ENCODE measurements at regions not wholly inside any gene's neighbourhood (a gene's known extent, or its start where the extent isn't known, plus 50 kb on each side); places are given as distances from the start of the nearest gene placed in this dataset.

DNA sequence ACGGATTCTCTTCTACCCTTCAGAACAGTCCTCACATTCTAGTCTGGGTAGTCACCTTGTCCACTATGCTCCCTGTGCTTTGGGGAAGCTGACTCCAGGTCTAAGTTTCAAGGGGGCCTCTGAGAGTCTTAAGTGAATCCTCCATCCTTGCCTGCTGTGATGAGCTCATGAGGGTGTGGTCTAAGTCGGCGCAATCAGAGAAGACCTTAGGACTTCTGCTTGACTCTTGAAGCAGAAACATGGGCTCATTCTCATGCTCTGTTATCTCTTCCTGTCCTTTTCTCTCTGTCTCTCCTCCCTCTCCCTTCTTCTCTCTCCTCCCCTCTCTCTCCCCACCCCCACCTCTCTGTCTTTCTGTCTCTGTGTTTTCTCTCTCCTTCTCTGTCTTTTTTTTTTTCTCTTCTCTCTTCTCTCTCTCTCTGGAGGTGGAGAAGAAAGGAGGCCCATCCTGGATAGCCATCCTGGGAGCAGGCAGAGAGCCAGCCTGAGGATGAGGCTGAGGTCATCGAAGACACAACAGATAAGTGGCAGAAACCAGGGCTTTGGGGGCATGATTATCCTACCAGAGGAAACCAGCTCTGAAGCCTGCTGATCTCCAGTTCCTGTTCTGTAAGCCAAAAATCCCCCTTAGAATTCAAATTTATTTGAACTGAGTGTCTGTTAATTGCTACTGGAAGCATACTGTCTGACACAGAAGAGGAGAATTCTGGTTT is 245.6 kb downstream of the SIPA1L2 start:
- no peaks in the 10 kb centered on the region for H3K4me1 Mint-ChIP-seq
- DNase-seq = no peak
- H3K9me3 Mint-ChIP-seq = no peaks in the 10 kb centered on the region
- WGBS, 2 experiments (ENCODE audit: insufficient coverage in 1 of 2, insufficient read length in 1 of 2) = 93 to 100% methylated on average over 3 to 4 of the region's 4 CpGs
- Histone ChIP-seq H3K27me3 (ENCODE audit: control insufficient read depth, insufficient read depth, low read length, poor library complexity, severe bottlenecking) (no peaks in the 10 kb centered on the region), H3K4me1 (ENCODE audit: control insufficient read depth, insufficient read depth, low read length) (no peaks in the 10 kb centered on the region), H3K4me3 (ENCODE audit: low read length) (no peak overlapping the region), H3K9me3 (ENCODE audit: control insufficient read depth, low read length) (no peaks in the 10 kb centered on the region), H3K27ac (ENCODE audit: low read depth, low read length) (no peak overlapping the region), H3K9ac (ENCODE audit: extremely low read depth, low read length, poor library complexity, severe bottlenecking) (no peak overlapping the region), H3K36me3 (ENCODE audit: control insufficient read depth, insufficient read depth, low read length) (no peaks in the 10 kb centered on the region)
- H3K27ac Mint-ChIP-seq = no peak overlapping the region
- H3K27me3 Mint-ChIP-seq (ENCODE audit: insufficient read depth) = peaks cover 11% of the 10 kb centered on the region
- no peaks in the 10 kb centered on the region for H3K36me3 Mint-ChIP-seq (ENCODE audit: low read depth)
- no peak overlapping the region for H3K4me3 Mint-ChIP-seq
- TF ChIP-seq, protein P1, sequence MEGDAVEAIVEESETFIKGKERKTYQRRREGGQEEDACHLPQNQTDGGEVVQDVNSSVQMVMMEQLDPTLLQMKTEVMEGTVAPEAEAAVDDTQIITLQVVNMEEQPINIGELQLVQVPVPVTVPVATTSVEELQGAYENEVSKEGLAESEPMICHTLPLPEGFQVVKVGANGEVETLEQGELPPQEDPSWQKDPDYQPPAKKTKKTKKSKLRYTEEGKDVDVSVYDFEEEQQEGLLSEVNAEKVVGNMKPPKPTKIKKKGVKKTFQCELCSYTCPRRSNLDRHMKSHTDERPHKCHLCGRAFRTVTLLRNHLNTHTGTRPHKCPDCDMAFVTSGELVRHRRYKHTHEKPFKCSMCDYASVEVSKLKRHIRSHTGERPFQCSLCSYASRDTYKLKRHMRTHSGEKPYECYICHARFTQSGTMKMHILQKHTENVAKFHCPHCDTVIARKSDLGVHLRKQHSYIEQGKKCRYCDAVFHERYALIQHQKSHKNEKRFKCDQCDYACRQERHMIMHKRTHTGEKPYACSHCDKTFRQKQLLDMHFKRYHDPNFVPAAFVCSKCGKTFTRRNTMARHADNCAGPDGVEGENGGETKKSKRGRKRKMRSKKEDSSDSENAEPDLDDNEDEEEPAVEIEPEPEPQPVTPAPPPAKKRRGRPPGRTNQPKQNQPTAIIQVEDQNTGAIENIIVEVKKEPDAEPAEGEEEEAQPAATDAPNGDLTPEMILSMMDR (conservative IDR thresholded peaks at IDR 0.05) = no peak

- no peaks in the 10 kb centered on the region for H3K27me3 ChIP-seq (ENCODE audit: control insufficient read depth, insufficient read depth, low read length, poor library complexity, severe bottlenecking)
- H3K4me1 ChIP-seq (ENCODE audit: control insufficient read depth, insufficient read depth, low read length) = no peaks in the 10 kb centered on the region
- H3K36me3 ChIP-seq (ENCODE audit: control insufficient read depth, insufficient read depth, low read length) = no peaks in the 10 kb centered on the region
- Mint-ChIP-seq H3K27ac (no peak overlapping the region), H3K4me1 (peaks cover 3% of the 10 kb centered on the region), H3K4me3 (no peak overlapping the region), H3K36me3 (ENCODE audit: low read depth) (no peaks in the 10 kb centered on the region), H3K27me3 (ENCODE audit: insufficient read depth) (peaks cover 11% of the 10 kb centered on the region), H3K9me3 (no peaks in the 10 kb centered on the region)
- no peak overlapping the region for H3K4me3 ChIP-seq (ENCODE audit: low read length)
- TF ChIP-seq, protein P1 (conservative IDR thresholded peaks at IDR 0.05) = no peak
- H3K9me3 ChIP-seq (ENCODE audit: control insufficient read depth, low read length) = no peaks in the 10 kb centered on the region
- no peak overlapping the region for H3K27ac ChIP-seq (ENCODE audit: low read depth, low read length)
- H3K9ac ChIP-seq (ENCODE audit: extremely low read depth, low read length, poor library complexity, severe bottlenecking) = no peak overlapping the region
- DNase-seq = no peak
- 92 to 98% methylated on average over 8 to 13 of the region's 13 CpGs for WGBS, 2 experiments (ENCODE audit: insufficient coverage in 1 of 2, insufficient read length in 1 of 2)
Observed at GRCh38 chr1:232383455-232384123, 246.3 kb downstream of the SIPA1L2 start.

GRCh38 chr1:232382671-232383070 is 247.3 kb downstream of the SIPA1L2 start:
- no peaks in the 10 kb centered on the region for H3K9me3 ChIP-seq (ENCODE audit: control insufficient read depth, low read length)
- WGBS, 2 experiments (ENCODE audit: insufficient coverage in 1 of 2, insufficient read length in 1 of 2) = 93 to 100% methylated on average over 1 to 4 of the region's 4 CpGs
- peaks cover 8% of the 10 kb centered on the region for H3K4me1 Mint-ChIP-seq
- no peak overlapping the region for H3K27ac ChIP-seq (ENCODE audit: low read depth, low read length)
- TF ChIP-seq, protein P1 (conservative IDR thresholded peaks at IDR 0.05) = no peak
- no peaks in the 10 kb centered on the region for H3K36me3 Mint-ChIP-seq (ENCODE audit: low read depth)
- no peak overlapping the region for H3K9ac ChIP-seq (ENCODE audit: extremely low read depth, low read length, poor library complexity, severe bottlenecking)
- no peaks in the 10 kb centered on the region for H3K36me3 ChIP-seq (ENCODE audit: control insufficient read depth, insufficient read depth, low read length)
- peaks cover 11% of the 10 kb centered on the region for H3K27me3 Mint-ChIP-seq (ENCODE audit: insufficient read depth)
- no peaks in the 10 kb centered on the region for H3K9me3 Mint-ChIP-seq
- H3K4me1 ChIP-seq (ENCODE audit: control insufficient read depth, insufficient read depth, low read length) = no peaks in the 10 kb centered on the region
- no peak overlapping the region for H3K4me3 Mint-ChIP-seq
- H3K27me3 ChIP-seq (ENCODE audit: control insufficient read depth, insufficient read depth, low read length, poor library complexity, severe bottlenecking) = no peaks in the 10 kb centered on the region
- no peak overlapping the region for H3K4me3 ChIP-seq (ENCODE audit: low read length)
- H3K27ac Mint-ChIP-seq = no peak overlapping the region
- no peak for DNase-seq

All from endodermal cell (in vitro differentiated cells).